Parathyroid adenoma (tissue), 2 donors: ENCODE measurements at regions not wholly inside any gene's neighbourhood (a gene's known extent, or its start where the extent isn't known, plus 50 kb on each side); places are given as distances from the start of the nearest gene placed in this dataset.
"Not testable (repeated sequence)": the region's sequence is repeated elsewhere in the genome, so short reads cannot be mapped to it uniquely, and the experiment has no call there.

Experiments used
- H2AFZ ChIP-seq: fragments of 300-600 bp; sonication (generic); one replicate; pipeline ENCODE4 v1.7.0; 2017; ENCODE audit warnings: antibody characterized with exemption, mild to moderate bottlenecking
- H3K27ac ChIP-seq: fragments of 300-600 bp; sonication (generic); one replicate; pipeline ENCODE4 v1.7.0; 2017
- H3K27me3 ChIP-seq: fragments of 300-600 bp; sonication (generic); one replicate; pipeline ENCODE4 v1.7.0; 2017; ENCODE audit warnings: low read length; ENCODE audit not compliant: control insufficient read depth, insufficient read depth
- H3K36me3 ChIP-seq: fragments of 300-600 bp; sonication (generic); one replicate; pipeline ENCODE4 v1.7.0; 2017; ENCODE audit warnings: low read length; ENCODE audit not compliant: control insufficient read depth, insufficient read depth
- H3K4me1 ChIP-seq: fragments of 300-600 bp; sonication (generic); one replicate; pipeline ENCODE4 v1.7.0; 2017; ENCODE audit warnings: control low read depth
- H3K4me2 ChIP-seq: fragments of 300-600 bp; sonication (generic); one replicate; pipeline ENCODE4 v1.7.0; 2017; ENCODE audit warnings: low read length
- H3K4me3 ChIP-seq: fragments of 300-600 bp; sonication (generic); one replicate; pipeline ENCODE4 v1.7.0; 2017; ENCODE audit warnings: low read depth, low read length
- H3K79me2 ChIP-seq: fragments of 300-600 bp; sonication (generic); one replicate; pipeline ENCODE4 v1.7.0; 2017; ENCODE audit warnings: control low read depth
- H3K9ac ChIP-seq: fragments of 300-600 bp; sonication (generic); one replicate; pipeline ENCODE4 v1.7.0; 2017; ENCODE audit warnings: mild to moderate bottlenecking
- H3K9me3 ChIP-seq: fragments of 300-600 bp; sonication (generic); one replicate; pipeline ENCODE4 v1.7.0; 2017; ENCODE audit warnings: low read length; ENCODE audit not compliant: control insufficient read depth
- CTCF ChIP-seq: fragments of 300-600 bp; sonication (generic); IDR thresholded peaks from one replicate; pipeline ENCODE4 v1.7.0; 2017; ENCODE audit warnings: antibody characterized with exemption, mild to moderate bottlenecking
- donor health status: primary hyperparathyroidism.

- not testable (repeated sequence) for H3K9me3 ChIP-seq, H3K9ac ChIP-seq, H3K27me3 ChIP-seq
These were observed 352.1 kb upstream of the PLGLB2 start for GRCh38 chr2:87395784-87396183.

GRCh38 chr2:87396551-87397265 lies 351.2 kb upstream of the PLGLB2 start:
- not testable (repeated sequence) for H2AFZ ChIP-seq, H3K4me1 ChIP-seq, H3K4me2 ChIP-seq, H3K27ac ChIP-seq, H3K27me3 ChIP-seq, H3K4me3 ChIP-seq, H3K79me2 ChIP-seq, H3K36me3 ChIP-seq, H3K9ac ChIP-seq, H3K9me3 ChIP-seq

More at GRCh38 chr2:87395784-87396183, 352.1 kb upstream of the PLGLB2 start:
- not testable (repeated sequence) for H2AFZ ChIP-seq, H3K4me2 ChIP-seq, H3K79me2 ChIP-seq, H3K4me3 ChIP-seq, H3K27ac ChIP-seq, H3K4me1 ChIP-seq, H3K36me3 ChIP-seq

- H3K9me3 ChIP-seq, H3K79me2 ChIP-seq, H3K27ac ChIP-seq, H3K4me3 ChIP-seq, H3K4me2 ChIP-seq, H2AFZ ChIP-seq, H3K4me1 ChIP-seq, H3K36me3 ChIP-seq, H3K9ac ChIP-seq, H3K27me3 ChIP-seq: not testable (repeated sequence)
These were observed 350.4 kb upstream of the PLGLB2 start for GRCh38 chr2:87397276-87398065.

- not testable (repeated sequence) for H3K79me2 ChIP-seq, H3K27me3 ChIP-seq, H3K27ac ChIP-seq, H3K4me3 ChIP-seq, H3K36me3 ChIP-seq, H3K4me1 ChIP-seq, H3K9me3 ChIP-seq, H2AFZ ChIP-seq, H3K9ac ChIP-seq, H3K4me2 ChIP-seq
These were observed 349.2 kb upstream of the PLGLB2 start for GRCh38 chr2:87398567-87399305.

- Histone ChIP-seq H3K27ac (no peak overlapping the region), H3K4me2 (no peak overlapping the region), H3K79me2 (no peaks in the 10 kb centered on the region), H3K4me3 (no peak overlapping the region), H2AFZ (no peak overlapping the region), H3K9me3 (no peaks in the 10 kb centered on the region), H3K36me3 (no peaks in the 10 kb centered on the region), H3K9ac (no peak overlapping the region), H3K27me3 (no peaks in the 10 kb centered on the region), H3K4me1 (no peaks in the 10 kb centered on the region)
- TF ChIP-seq CTCF, result no peak
These were observed 346.1 kb upstream of the PLGLB2 start for GRCh38 chr2:87401726-87402345.

- Histone ChIP-seq H3K9ac (no peak overlapping the region), H2AFZ (no peak overlapping the region), H3K36me3 (no peaks in the 10 kb centered on the region), H3K27me3 (no peaks in the 10 kb centered on the region), H3K4me3 (no peak overlapping the region), H3K9me3 (no peaks in the 10 kb centered on the region), H3K4me2 (no peak overlapping the region), H3K27ac (no peak overlapping the region), H3K4me1 (no peaks in the 10 kb centered on the region), H3K79me2 (no peaks in the 10 kb centered on the region)
- TF ChIP-seq CTCF, result no peak
These were observed 344.1 kb upstream of the PLGLB2 start for GRCh38 chr2:87403893-87404175.

- not testable (repeated sequence) for H3K4me3 ChIP-seq, H3K27ac ChIP-seq, H2AFZ ChIP-seq, H3K27me3 ChIP-seq, H3K9ac ChIP-seq, H3K4me2 ChIP-seq, H3K36me3 ChIP-seq, H3K4me1 ChIP-seq, H3K9me3 ChIP-seq, H3K79me2 ChIP-seq
These were observed 343.3 kb upstream of the PLGLB2 start for GRCh38 chr2:87404411-87405255.

- not testable (repeated sequence) for H3K9ac ChIP-seq, H3K4me1 ChIP-seq, H3K4me2 ChIP-seq, H3K27me3 ChIP-seq, H3K27ac ChIP-seq, H3K79me2 ChIP-seq, H3K4me3 ChIP-seq, H3K36me3 ChIP-seq, H2AFZ ChIP-seq, H3K9me3 ChIP-seq
These were observed 342.2 kb upstream of the PLGLB2 start for GRCh38 chr2:87405531-87406216.
